Lung (tissue), 11 donors: ENCODE measurements at regions not wholly inside any gene's neighbourhood (a gene's known extent, or its start where the extent isn't known, plus 50 kb on each side); places are given as distances from the start of the nearest gene placed in this dataset.

ENCODE experiments used
- ATAC-seq: fragments of 200-7000 bp; cut with Tn5 transposase; one replicate; pipeline ENCODE4 v1.9.1; 2020; ENCODE audit warnings: moderate number of reproducible peaks; ENCODE audit not compliant: insufficient read depth, low FRiP score
- DNase-seq, 3 donors: peaks; one replicate each; pipeline ENCODE4 v3.0.0-alpha.2; 2013 to 2017
- H3K27ac ChIP-seq, 2 donors: one replicate each; pipeline ENCODE4 v1.5.1; 2013; ENCODE audit warnings: mild to moderate bottlenecking in 2 of 2, moderate library complexity in 2 of 2, control low read depth in 1 of 2, inconsistent platforms in 1 of 2, low read depth in 1 of 2, low read length in 1 of 2
- H3K27me3 ChIP-seq, 3 donors: one replicate each; pipeline ENCODE4 v1.5.1; 2013; ENCODE audit warnings: low read length in 2 of 3; ENCODE audit not compliant: control insufficient read depth in 3 of 3, insufficient read depth in 3 of 3
- H3K36me3 ChIP-seq, 4 donors: one replicate each; pipeline ENCODE4 v1.5.1; 2013; ENCODE audit warnings: low read length in 4 of 4, mild to moderate bottlenecking in 1 of 4, moderate library complexity in 1 of 4; ENCODE audit not compliant: control insufficient read depth in 4 of 4, insufficient read depth in 4 of 4
- H3K4me1 ChIP-seq, 5 donors: one replicate each; pipeline ENCODE4 v1.5.1; 2013; ENCODE audit warnings: low read length in 5 of 5, mild to moderate bottlenecking in 2 of 5, moderate library complexity in 1 of 5; ENCODE audit not compliant: control insufficient read depth in 5 of 5, insufficient read depth in 5 of 5
- H3K4me3 ChIP-seq: one replicate; pipeline ENCODE4 v1.5.1; 2013; ENCODE audit warnings: mild to moderate bottlenecking, control low read depth, moderate library complexity
- H3K9ac ChIP-seq, 2 donors: one replicate each; pipeline ENCODE4 v1.5.1; 2013; ENCODE audit warnings: low read length in 2 of 2, control low read depth in 1 of 2; ENCODE audit not compliant: insufficient read depth in 1 of 2
- H3K9me3 ChIP-seq, 4 donors: one replicate each; pipeline ENCODE4 v1.5.1; 2013; ENCODE audit warnings: low read length in 3 of 4, mild to moderate bottlenecking in 1 of 4, moderate library complexity in 1 of 4; ENCODE audit not compliant: control insufficient read depth in 4 of 4, insufficient read depth in 3 of 4
- CTCF ChIP-seq: IDR thresholded peaks from 2 replicates; pipeline ENCODE4 v1.5.1; 2012; ENCODE audit warnings: mild to moderate bottlenecking; ENCODE audit errors: control extremely low read depth, extremely low read depth
- WGBS, 2 donors: extraction: QIAGEN DNeasy Blood & Tissue Kit; methylation state at CpG; one replicate each; pipeline ENCODE4 v1.1.7; 2013; 5-methylcytosine and 5-hydroxymethylcytosine counted together
- donor health status: control.
- donor health status: control.
- donor health status: Bipolar disorder and iron deficiency.
- donor health status: healthy.
- donor health status: DM: yes; HTN: yes; CAD: no.

GRCh38 chr18:57210716-57211411, 64.0 kb downstream of the BOD1L2 start:
- H3K27me3 ChIP-seq, result peaks cover 0 to 17% (median 10%) of the 10 kb centered on the region in 3 donors
- H3K36me3 ChIP-seq, result no peaks in the 10 kb centered on the region
- H3K4me3 ChIP-seq, result no peak overlapping the region
- no peak for DNase-seq
- no peak for ATAC-seq
- no peak for TF ChIP-seq CTCF
- H3K4me1 ChIP-seq, result peaks cover 0 to 2% (median 0%) of the 10 kb centered on the region in 5 donors
- 64 to 71% methylated on average over 1 of the region's 1 CpG for WGBS, 2 donors
- no peaks in the 10 kb centered on the region for H3K9me3 ChIP-seq
- no peak overlapping the region for H3K27ac ChIP-seq
- no peak overlapping the region for H3K9ac ChIP-seq

- Histone ChIP-seq H3K4me3 (no peak overlapping the region), H3K27ac (no peak overlapping the region), H3K27me3 (peaks cover 0 to 17% (median 10%) of the 10 kb centered on the region in 3 donors), H3K9ac (no peak overlapping the region), H3K4me1 (peaks cover 0 to 2% (median 0%) of the 10 kb centered on the region in 5 donors), H3K36me3 (no peaks in the 10 kb centered on the region), H3K9me3 (no peaks in the 10 kb centered on the region)
- DNase-seq (no peak), ATAC-seq (no peak)
- TF ChIP-seq CTCF, result no peak
- WGBS, 2 donors, result 62 to 63% methylated on average over 3 of the region's 3 CpGs
Measured at GRCh38 chr18:57211412-57211750, 64.5 kb downstream of the BOD1L2 start.

DNA sequence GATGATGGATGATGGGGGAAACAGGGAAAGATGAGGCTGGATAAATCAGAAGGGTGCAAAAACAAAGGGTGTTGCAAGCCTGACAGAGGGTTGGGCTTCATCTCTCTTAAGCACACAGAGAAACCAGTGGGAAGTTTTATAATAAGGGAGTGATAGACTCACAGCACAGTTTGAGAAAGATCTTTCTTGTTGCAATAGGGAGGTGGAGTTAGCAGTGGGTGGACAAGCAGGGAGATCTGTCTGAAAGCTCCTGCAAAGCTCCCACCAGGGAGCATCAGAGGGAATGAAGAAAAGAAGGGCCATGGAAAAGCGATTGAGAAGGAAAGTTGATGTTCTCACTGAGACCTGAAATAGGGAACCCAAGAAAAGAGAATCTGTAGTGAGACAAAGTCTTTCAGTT, 64.9 kb downstream of the BOD1L2 start:
- peaks cover 0 to 2% (median 0%) of the 10 kb centered on the region in 5 donors for H3K4me1 ChIP-seq
- ATAC-seq (no peak), DNase-seq (no peak)
- H3K27ac ChIP-seq, result no peak overlapping the region
- peaks cover 0 to 17% (median 10%) of the 10 kb centered on the region in 3 donors for H3K27me3 ChIP-seq
- H3K9me3 ChIP-seq, result no peaks in the 10 kb centered on the region
- H3K9ac ChIP-seq, result no peak overlapping the region
- WGBS, 2 donors, result 75 to 97% methylated on average over 1 of the region's 1 CpG
- no peak overlapping the region for H3K4me3 ChIP-seq
- no peaks in the 10 kb centered on the region for H3K36me3 ChIP-seq
- no peak for TF ChIP-seq CTCF

- Histone ChIP-seq H3K27me3 (peaks cover 0 to 17% (median 10%) of the 10 kb centered on the region in 3 donors), H3K27ac (no peak overlapping the region), H3K9ac (no peak overlapping the region), H3K9me3 (no peaks in the 10 kb centered on the region), H3K36me3 (no peaks in the 10 kb centered on the region), H3K4me1 (peaks cover 0 to 2% (median 0%) of the 10 kb centered on the region in 5 donors), H3K4me3 (no peak overlapping the region)
- no peak for ATAC-seq
- WGBS, 2 donors, result 91 to 94% methylated on average over 7 of the region's 7 CpGs
- no peak for TF ChIP-seq CTCF
- DNase-seq, result no peak
Measured at GRCh38 chr18:57212678-57213077, 65.8 kb downstream of the BOD1L2 start.
